SK-N-SH treated with all-trans-retinoic acid at 6 μM for 48 hours (cell line): ENCODE measurements at regions not wholly inside any gene's neighbourhood (a gene's known extent, or its start where the extent isn't known, plus 50 kb on each side); places are given as distances from the start of the nearest gene placed in this dataset.

Experiments used
- ATAC-seq: fragments of 200-7000 bp; cut with Tn5 transposase; 3 replicates; pipeline ENCODE4 v1.9.1; 2020; ENCODE audit warnings: mild to moderate bottlenecking, moderate library complexity
- BACH2 ChIP-seq: fragments of 250-450 bp; sonication (Bioruptor Pico); IDR thresholded peaks from 2 replicates; pipeline ENCODE4 v1.9.0; 2021; ENCODE audit warnings: mild to moderate bottlenecking, borderline replicate concordance
- CSRNP3 ChIP-seq: fragments of 250-450 bp; sonication (Bioruptor Pico); IDR thresholded peaks from 2 replicates; pipeline ENCODE4 v1.5.1; 2021; ENCODE audit warnings: mild to moderate bottlenecking, moderate library complexity
- ESRRG ChIP-seq: fragments of 250-450 bp; sonication (Bioruptor Pico); IDR thresholded peaks from 2 replicates; pipeline ENCODE4 v1.6.1; 2021; ENCODE audit warnings: mild to moderate bottlenecking
- GLIS3 ChIP-seq: fragments of 250-450 bp; sonication (Bioruptor Pico); IDR thresholded peaks from 2 replicates; pipeline ENCODE4 v1.5.0; 2020; ENCODE audit warnings: mild to moderate bottlenecking, moderate library complexity
- OSR1 ChIP-seq: fragments of 250-450 bp; sonication (Bioruptor Pico); IDR thresholded peaks from 2 replicates; pipeline ENCODE4 v1.8.0; 2022; ENCODE audit warnings: moderate library complexity, mild to moderate bottlenecking, inconsistent platforms
- PATZ1 ChIP-seq: fragments of 250-450 bp; sonication (Bioruptor Pico); IDR thresholded peaks from 2 replicates; pipeline ENCODE4 v1.8.0; 2020; ENCODE audit warnings: mild to moderate bottlenecking, moderate library complexity, borderline replicate concordance
- POU6F1 ChIP-seq: fragments of 250-450 bp; sonication (Bioruptor Pico); IDR thresholded peaks from 2 replicates; pipeline ENCODE4 v1.8.0; 2021; ENCODE audit warnings: low read depth, mild to moderate bottlenecking, moderate library complexity, borderline replicate concordance
- PPARA ChIP-seq: fragments of 250-450 bp; sonication (Bioruptor Pico); IDR thresholded peaks from 2 replicates; pipeline ENCODE4 v1.5.0; 2020; ENCODE audit warnings: mild to moderate bottlenecking, borderline replicate concordance
- RARB ChIP-seq: fragments of 250-450 bp; sonication (Bioruptor Pico); IDR thresholded peaks from 2 replicates; pipeline ENCODE4 v1.8.0; 2021; ENCODE audit warnings: mild to moderate bottlenecking, moderate library complexity
- SNAI2 ChIP-seq: fragments of 250-450 bp; sonication (Bioruptor Pico); IDR thresholded peaks from 2 replicates; pipeline ENCODE4 v1.5.0; 2020; ENCODE audit warnings: mild to moderate bottlenecking, moderate library complexity
- TCF4 ChIP-seq: fragments of 250-450 bp; sonication (Bioruptor Pico); IDR thresholded peaks from 2 replicates; pipeline ENCODE4 v1.8.0; 2021; ENCODE audit warnings: mild to moderate bottlenecking, moderate library complexity, borderline replicate concordance
- TOX ChIP-seq: fragments of 250-450 bp; sonication (Bioruptor Pico); IDR thresholded peaks from 2 replicates; pipeline ENCODE4 v1.8.0; 2021; ENCODE audit warnings: mild to moderate bottlenecking, moderate library complexity, borderline replicate concordance
- TSHZ2 ChIP-seq: fragments of 250-450 bp; sonication (Bioruptor Pico); IDR thresholded peaks from 2 replicates; pipeline ENCODE4 v1.5.0; 2020; ENCODE audit warnings: mild to moderate bottlenecking, moderate library complexity
- ZFP3 ChIP-seq: fragments of 250-450 bp; sonication (Bioruptor Pico); IDR thresholded peaks from 2 replicates; pipeline ENCODE4 v1.5.0; 2020; ENCODE audit warnings: mild to moderate bottlenecking, moderate library complexity
- ZFP30 ChIP-seq: fragments of 450-650 bp; formaldehyde crosslinking; IDR thresholded peaks from 2 replicates; pipeline ENCODE4 v1.5.0; 2022; ENCODE audit warnings: mild to moderate bottlenecking, moderate library complexity
- ZNF565 ChIP-seq: fragments of 450-650 bp; formaldehyde crosslinking; conservative IDR thresholded peaks from 2 replicates; pipeline ENCODE4 v1.5.0; 2020; ENCODE audit warnings: low read depth, mild to moderate bottlenecking, moderate library complexity
- ZNF70 ChIP-seq: fragments of 450-650 bp; formaldehyde crosslinking; IDR thresholded peaks from 2 replicates; pipeline ENCODE4 v1.5.0; 2020; ENCODE audit warnings: mild to moderate bottlenecking, moderate library complexity
- ZNF8 ChIP-seq: fragments of 450-650 bp; formaldehyde crosslinking; IDR thresholded peaks from 2 replicates; pipeline ENCODE4 v1.5.0; 2020; ENCODE audit warnings: mild to moderate bottlenecking, moderate library complexity
- TF ChIP-seq, protein P1 (sequence below): fragments of 250-450 bp; sonication (Bioruptor Pico); IDR thresholded peaks from 2 replicates; pipeline ENCODE4 v1.5.1; 2020; ENCODE audit warnings: low read depth, mild to moderate bottlenecking, moderate library complexity

- TF ChIP-seq SNAI2 (no peak), PPARA (CRISPR knock-in tag) (no peak), RARB (CRISPR knock-in tag) (no peak), ZNF70 (CRISPR knock-in tag) (no peak), GLIS3 (CRISPR knock-in tag) (no peak)
Measured at GRCh38 chr6:117776441-117776840, 101.2 kb downstream of the NUS1 start (continued).

DNA sequence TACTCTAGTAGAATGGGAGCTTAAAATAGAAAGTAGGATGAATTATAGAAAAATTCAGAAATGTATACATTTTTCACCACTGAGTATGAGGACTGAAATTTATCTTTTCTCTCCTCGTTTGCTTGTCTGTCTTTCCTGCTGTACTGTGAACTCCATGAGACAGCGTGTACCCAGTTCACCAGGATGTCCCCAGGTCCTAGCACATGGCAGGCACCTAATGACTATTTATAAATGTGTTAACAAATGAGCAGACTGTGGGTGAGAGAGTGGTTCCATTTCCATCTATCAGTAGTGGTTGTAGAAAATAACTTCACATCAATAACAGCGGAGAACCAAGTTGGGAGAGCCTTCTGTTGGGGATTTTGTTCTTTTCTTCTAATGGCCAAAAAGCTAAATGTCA is 106.3 kb downstream of the NUS1 start:
- TF ChIP-seq ZNF70 (CRISPR knock-in tag) (no peak), TSHZ2 (CRISPR knock-in tag) (no peak), BACH2 (CRISPR knock-in tag) (no peak), ZNF8 (no peak), TCF4 (CRISPR knock-in tag) (no peak), ZNF565 (CRISPR knock-in tag) (no peak), TOX (CRISPR knock-in tag) (no peak)
- no peak for ATAC-seq

- no peak for ATAC-seq
- TF ChIP-seq ZFP30 (no peak), ZFP3 (CRISPR knock-in tag) (no peak), OSR1 (CRISPR knock-in tag) (no peak), BACH2 (CRISPR knock-in tag) (no peak)
- TF ChIP-seq, all 23 proteins: peak for 0
Measured at GRCh38 chr6:117783279-117783678, 108.0 kb downstream of the NUS1 start.

DNA sequence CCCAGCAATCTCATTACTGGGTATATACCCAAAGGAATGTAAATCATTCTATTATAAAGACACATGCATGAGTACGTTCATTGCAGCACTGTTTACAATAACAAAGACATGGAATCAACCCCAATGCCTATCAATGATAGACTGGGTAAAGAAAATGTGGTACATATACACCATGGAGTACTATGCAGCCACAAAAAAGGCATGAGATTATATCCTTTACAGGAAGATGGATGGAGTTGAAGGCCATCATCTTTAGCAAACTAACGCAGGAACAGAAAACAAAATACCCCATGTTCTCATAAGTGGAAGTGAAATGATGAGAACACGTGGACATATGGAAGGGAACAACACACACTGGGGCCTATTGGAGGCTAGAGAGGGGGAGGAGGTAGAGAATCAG is 115.7 kb downstream of the NUS1 start:
- no peak for TF ChIP-seq ZFP3 (CRISPR knock-in tag)
- TF ChIP-seq, protein P1, sequence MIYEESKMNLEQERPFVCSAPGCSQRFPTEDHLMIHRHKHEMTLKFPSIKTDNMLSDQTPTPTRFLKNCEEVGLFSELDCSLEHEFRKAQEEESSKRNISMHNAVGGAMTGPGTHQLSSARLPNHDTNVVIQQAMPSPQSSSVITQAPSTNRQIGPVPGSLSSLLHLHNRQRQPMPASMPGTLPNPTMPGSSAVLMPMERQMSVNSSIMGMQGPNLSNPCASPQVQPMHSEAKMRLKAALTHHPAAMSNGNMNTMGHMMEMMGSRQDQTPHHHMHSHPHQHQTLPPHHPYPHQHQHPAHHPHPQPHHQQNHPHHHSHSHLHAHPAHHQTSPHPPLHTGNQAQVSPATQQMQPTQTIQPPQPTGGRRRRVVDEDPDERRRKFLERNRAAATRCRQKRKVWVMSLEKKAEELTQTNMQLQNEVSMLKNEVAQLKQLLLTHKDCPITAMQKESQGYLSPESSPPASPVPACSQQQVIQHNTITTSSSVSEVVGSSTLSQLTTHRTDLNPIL (CRISPR knock-in tag): no peak
- no peak for TF ChIP-seq RARB (CRISPR knock-in tag)
- no peak for TF ChIP-seq TCF4 (CRISPR knock-in tag)
- no peak for TF ChIP-seq PATZ1
- no peak for TF ChIP-seq PPARA (CRISPR knock-in tag)
- TF ChIP-seq ZNF565 (CRISPR knock-in tag): no peak
- no peak for TF ChIP-seq ESRRG (CRISPR knock-in tag)
- no peak for TF ChIP-seq TSHZ2 (CRISPR knock-in tag)
- no peak for TF ChIP-seq POU6F1 (CRISPR knock-in tag)
- TF ChIP-seq BACH2 (CRISPR knock-in tag): no peak
- no peak for TF ChIP-seq ZFP30
- TF ChIP-seq OSR1 (CRISPR knock-in tag): no peak
- no peak for TF ChIP-seq CSRNP3
- no peak for ATAC-seq
